MM.1S (cell line): ENCODE measurements at regions not wholly inside any gene's neighbourhood (a gene's known extent, or its start where the extent isn't known, plus 50 kb on each side); places are given as distances from the start of the nearest gene placed in this dataset.

ENCODE experiments used
- DNase-seq: peaks from one replicate; pipeline ENCODE4 v3.0.0-alpha.2; 2015
- H2AFZ ChIP-seq: fragments of 300-600 bp; sonication (generic); 2 replicates; pipeline ENCODE4 v1.6.0; 2016; ENCODE audit warnings: antibody characterized with exemption, low read length
- H3F3A ChIP-seq: fragments of 300-600 bp; sonication (generic); 2 replicates; pipeline ENCODE4 v1.6.1; 2016; ENCODE audit warnings: mild to moderate bottlenecking, antibody characterized with exemption, low read length, moderate library complexity, mixed read lengths; ENCODE audit not compliant: insufficient read depth
- H3K27ac ChIP-seq: fragments of 300-600 bp; sonication (generic); 2 replicates; pipeline ENCODE4 v1.5.1; 2016; ENCODE audit warnings: mild to moderate bottlenecking, low read length
- H3K27me3 ChIP-seq: fragments of 300-600 bp; sonication (generic); replicated peaks from 2 replicates; pipeline ENCODE4 v1.6.0; 2016; ENCODE audit warnings: low read length; ENCODE audit not compliant: insufficient read depth
- H3K36me3 ChIP-seq: fragments of 300-600 bp; sonication (generic); replicated peaks from 2 replicates; pipeline ENCODE4 v1.6.1; 2016; ENCODE audit warnings: mild to moderate bottlenecking, low read length, mixed read lengths; ENCODE audit not compliant: insufficient read depth
- H3K4me1 ChIP-seq: fragments of 300-600 bp; sonication (generic); 2 replicates; pipeline ENCODE4 v1.6.1; 2016; ENCODE audit warnings: low read length, mixed read lengths
- H3K4me2 ChIP-seq: fragments of 300-600 bp; sonication (generic); 2 replicates; pipeline ENCODE4 v1.6.0; 2016; ENCODE audit warnings: low read depth, low read length
- H3K4me3 ChIP-seq: fragments of 300-600 bp; sonication (generic); 2 replicates; pipeline ENCODE4 v1.5.1; 2016; ENCODE audit warnings: low read length, mixed read lengths
- H3K79me2 ChIP-seq: fragments of 300-600 bp; sonication (generic); 2 replicates; pipeline ENCODE4 v1.6.1; 2016; ENCODE audit warnings: mixed run types, low read length, mixed read lengths
- H3K9ac ChIP-seq: fragments of 300-600 bp; sonication (generic); 2 replicates; pipeline ENCODE4 v1.6.1; 2016; ENCODE audit warnings: low read length, mixed read lengths
- H3K9me2 ChIP-seq: fragments of 300-600 bp; sonication (generic); replicated peaks from 2 replicates; pipeline ENCODE4 v1.6.1; 2016; ENCODE audit warnings: mild to moderate bottlenecking, low read length, mixed read lengths; ENCODE audit not compliant: insufficient read depth
- H3K9me3 ChIP-seq: fragments of 300-600 bp; sonication (generic); replicated peaks from 2 replicates; pipeline ENCODE4 v1.6.1; 2016; ENCODE audit warnings: mild to moderate bottlenecking, low read length, mixed read lengths; ENCODE audit not compliant: insufficient read depth
- H4K20me1 ChIP-seq: fragments of 300-600 bp; sonication (generic); 2 replicates; pipeline ENCODE4 v1.6.1; 2016; ENCODE audit warnings: mild to moderate bottlenecking, low read length, moderate library complexity, mixed read lengths; ENCODE audit not compliant: insufficient read depth
- CTCF ChIP-seq: fragments of 300-600 bp; sonication (generic); IDR thresholded peaks from 2 replicates; pipeline ENCODE4 v1.5.1; 2016; ENCODE audit warnings: antibody characterized with exemption, low read length, mixed read lengths
- EZH2 ChIP-seq: fragments of 300-600 bp; sonication (generic); optimal IDR thresholded peaks from 2 replicates; pipeline ENCODE3; 2017; ENCODE audit warnings: low read depth, mild to moderate bottlenecking, antibody characterized with exemption, low read length, mixed read lengths
- EZH2phosphoT487 ChIP-seq: fragments of 300-600 bp; sonication (generic); IDR thresholded peaks from 2 replicates; pipeline ENCODE4 v1.6.1; 2018; ENCODE audit warnings: antibody characterized with exemption, low read length

- Histone ChIP-seq H3K4me1 (peaks cover 17% of the 10 kb centered on the region), H3F3A (peaks cover 5% of the 10 kb centered on the region; the same call in 1 of the 2 replicates), H3K4me2 (no peak overlapping the region)
These were observed 121.3 kb downstream of the MYCN start for GRCh38 chr2:16061441-16062217.

GRCh38 chr2:16060936-16061338 is 120.6 kb downstream of the MYCN start:
- Histone ChIP-seq H4K20me1 (no peaks in the 10 kb centered on the region), H3K36me3 (no peaks in the 10 kb centered on the region), H2AFZ (no peak overlapping the region), H3K9ac (no peak overlapping the region), H3K27me3 (no peaks in the 10 kb centered on the region), H3K9me2 (no peaks in the 10 kb centered on the region), H3F3A (peaks cover 12% of the 10 kb centered on the region), H3K4me1 (peaks cover 21% of the 10 kb centered on the region), H3K4me2 (no peak overlapping the region), H3K79me2 (no peaks in the 10 kb centered on the region), H3K27ac (no peak overlapping the region), H3K9me3 (no peaks in the 10 kb centered on the region), H3K4me3 (no peak overlapping the region)
- DNase-seq, result no peak
- no peak for TF ChIP-seq EZH2
- no peak for TF ChIP-seq EZH2phosphoT487
- no peak for TF ChIP-seq CTCF

More at GRCh38 chr2:16061441-16062217, 121.3 kb downstream of the MYCN start:
- Histone ChIP-seq H3K9me2 (no peaks in the 10 kb centered on the region), H3K36me3 (no peaks in the 10 kb centered on the region), H3K4me3 (no peak overlapping the region), H2AFZ (no peak overlapping the region), H4K20me1 (no peaks in the 10 kb centered on the region), H3K9me3 (no peaks in the 10 kb centered on the region), H3K27me3 (no peaks in the 10 kb centered on the region), H3K27ac (no peak overlapping the region), H3K79me2 (no peaks in the 10 kb centered on the region), H3K9ac (no peak overlapping the region)
- no peak for DNase-seq
- TF ChIP-seq EZH2phosphoT487 (no peak), EZH2 (no peak), CTCF (no peak)

- Histone ChIP-seq H3K27ac (no peak overlapping the region), H3F3A (peaks cover 17% of the 10 kb centered on the region), H3K9me3 (no peaks in the 10 kb centered on the region), H3K4me3 (no peak overlapping the region), H3K9ac (no peak overlapping the region), H4K20me1 (no peaks in the 10 kb centered on the region), H3K36me3 (no peaks in the 10 kb centered on the region), H3K9me2 (no peaks in the 10 kb centered on the region), H3K4me2 (no peak overlapping the region), H2AFZ (no peak overlapping the region), H3K27me3 (no peaks in the 10 kb centered on the region), H3K79me2 (no peaks in the 10 kb centered on the region), H3K4me1 (peaks cover 21% of the 10 kb centered on the region)
- no peak for DNase-seq
- TF ChIP-seq EZH2, result no peak
- TF ChIP-seq CTCF, result no peak
- TF ChIP-seq EZH2phosphoT487, result no peak
These were observed 120.0 kb downstream of the MYCN start for GRCh38 chr2:16060125-16060935.
